Astrocyte of the spinal cord (primary cell): ENCODE measurements at regions not wholly inside any gene's neighbourhood (a gene's known extent, or its start where the extent isn't known, plus 50 kb on each side); places are given as distances from the start of the nearest gene placed in this dataset.

Source experiments
- DNase-seq: peaks from one replicate; pipeline ENCODE4 v3.0.0; 2011; ENCODE audit warnings: low read depth, low spot score
- H3K4me3 ChIP-seq: 2 replicates; pipeline ENCODE4 v1.5.1; 2011; ENCODE audit warnings: low read depth, mild to moderate bottlenecking, low read length, moderate library complexity
- in situ Hi-C: cut with HindIII; loops from 2 replicates; pipeline ENCODE4 v1.10.0; 2017; ENCODE audit warnings: low sequenced_read_pairs
- TF ChIP-seq, protein P1 (sequence below): IDR thresholded peaks from 2 replicates; pipeline ENCODE4 v1.5.1; 2012; ENCODE audit warnings: low read depth, mild to moderate bottlenecking, low read length, inconsistent platforms

- TF ChIP-seq, protein P1, sequence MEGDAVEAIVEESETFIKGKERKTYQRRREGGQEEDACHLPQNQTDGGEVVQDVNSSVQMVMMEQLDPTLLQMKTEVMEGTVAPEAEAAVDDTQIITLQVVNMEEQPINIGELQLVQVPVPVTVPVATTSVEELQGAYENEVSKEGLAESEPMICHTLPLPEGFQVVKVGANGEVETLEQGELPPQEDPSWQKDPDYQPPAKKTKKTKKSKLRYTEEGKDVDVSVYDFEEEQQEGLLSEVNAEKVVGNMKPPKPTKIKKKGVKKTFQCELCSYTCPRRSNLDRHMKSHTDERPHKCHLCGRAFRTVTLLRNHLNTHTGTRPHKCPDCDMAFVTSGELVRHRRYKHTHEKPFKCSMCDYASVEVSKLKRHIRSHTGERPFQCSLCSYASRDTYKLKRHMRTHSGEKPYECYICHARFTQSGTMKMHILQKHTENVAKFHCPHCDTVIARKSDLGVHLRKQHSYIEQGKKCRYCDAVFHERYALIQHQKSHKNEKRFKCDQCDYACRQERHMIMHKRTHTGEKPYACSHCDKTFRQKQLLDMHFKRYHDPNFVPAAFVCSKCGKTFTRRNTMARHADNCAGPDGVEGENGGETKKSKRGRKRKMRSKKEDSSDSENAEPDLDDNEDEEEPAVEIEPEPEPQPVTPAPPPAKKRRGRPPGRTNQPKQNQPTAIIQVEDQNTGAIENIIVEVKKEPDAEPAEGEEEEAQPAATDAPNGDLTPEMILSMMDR, result no peak
- in situ Hi-C loops, result no loop called here
- no peak overlapping the region for H3K4me3 ChIP-seq
- DNase-seq, result no peak
Observed at GRCh38 chrX:42606591-42606990, 171.4 kb downstream of the PPP1R2C start.

DNA sequence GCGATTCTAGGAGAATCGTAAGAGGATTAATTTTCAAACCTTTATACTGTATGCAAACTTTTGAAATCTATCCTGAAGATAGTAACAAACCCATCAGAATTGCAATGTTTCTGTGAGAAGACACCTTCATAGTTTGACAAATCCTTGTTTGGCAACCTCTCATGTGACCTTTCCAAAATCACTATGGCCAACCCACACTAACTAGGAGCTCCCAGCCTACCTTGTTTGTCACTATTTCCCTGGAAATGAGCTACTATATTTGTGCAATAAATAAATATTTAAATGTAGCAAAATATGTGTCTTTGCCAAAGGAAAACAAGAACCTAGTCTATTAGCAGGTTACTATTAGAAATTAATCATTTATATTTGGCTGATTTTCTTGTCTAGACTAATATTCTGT, 173.7 kb downstream of the PPP1R2C start:
- in situ Hi-C loops, result no loop called here
- TF ChIP-seq, protein P1, result no peak
- no peak overlapping the region for H3K4me3 ChIP-seq
- DNase-seq, result no peak

DNA sequence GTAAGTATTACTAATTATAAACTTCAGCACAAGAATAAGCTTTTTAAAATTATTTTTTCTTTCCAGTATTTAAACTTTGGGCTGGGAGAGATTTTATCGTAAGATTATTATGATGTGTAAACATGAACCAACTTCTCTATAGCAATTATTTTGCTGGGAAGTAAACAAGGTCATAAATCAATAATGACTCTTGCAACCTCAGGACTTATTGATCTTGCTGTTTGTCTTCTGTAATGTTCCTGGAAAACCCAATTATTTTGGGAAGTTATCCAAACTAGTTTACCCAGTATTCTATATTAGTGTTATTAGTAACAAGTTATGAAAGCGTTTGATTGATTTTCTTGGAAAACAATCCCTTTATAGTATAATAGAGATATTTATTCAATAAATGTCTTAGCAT, 174.9 kb downstream of the PPP1R2C start:
- TF ChIP-seq, protein P1, result no peak
- DNase-seq, result no peak
- H3K4me3 ChIP-seq, result no peak overlapping the region
- in situ Hi-C loops, result no loop called here

DNA sequence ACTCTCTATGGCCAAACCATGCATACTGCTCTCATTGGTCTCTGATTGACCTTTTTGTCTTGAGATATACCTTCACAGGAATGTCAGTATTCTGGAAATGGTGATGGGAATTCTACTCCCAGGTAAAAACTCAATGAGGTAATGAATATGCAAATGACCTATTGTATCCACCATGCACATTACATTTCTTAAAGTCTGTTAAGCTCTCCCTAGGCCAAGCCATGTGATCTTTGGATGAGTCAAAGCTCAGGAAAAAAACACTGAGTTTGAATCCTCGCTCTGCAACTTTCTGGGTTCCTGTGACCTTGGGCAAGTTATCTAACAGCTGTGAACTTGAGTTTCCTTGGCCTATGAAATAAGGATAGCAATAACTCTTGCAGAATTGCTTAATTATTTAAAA, 175.4 kb downstream of the PPP1R2C start:
- TF ChIP-seq, protein P1, result no peak
- H3K4me3 ChIP-seq, result no peak overlapping the region
- in situ Hi-C loops, result no loop called here
- DNase-seq, result no peak

- in situ Hi-C loops, result no loop called here
- TF ChIP-seq, protein P1, result no peak
- no peak for DNase-seq
- H3K4me3 ChIP-seq, result no peak overlapping the region
Observed at GRCh38 chrX:42602136-42602535, 175.8 kb downstream of the PPP1R2C start.

GRCh38 chrX:42597481-42597880, 180.5 kb downstream of the PPP1R2C start:
- TF ChIP-seq, protein P1, result no peak
- in situ Hi-C loops, result no loop called here

DNA sequence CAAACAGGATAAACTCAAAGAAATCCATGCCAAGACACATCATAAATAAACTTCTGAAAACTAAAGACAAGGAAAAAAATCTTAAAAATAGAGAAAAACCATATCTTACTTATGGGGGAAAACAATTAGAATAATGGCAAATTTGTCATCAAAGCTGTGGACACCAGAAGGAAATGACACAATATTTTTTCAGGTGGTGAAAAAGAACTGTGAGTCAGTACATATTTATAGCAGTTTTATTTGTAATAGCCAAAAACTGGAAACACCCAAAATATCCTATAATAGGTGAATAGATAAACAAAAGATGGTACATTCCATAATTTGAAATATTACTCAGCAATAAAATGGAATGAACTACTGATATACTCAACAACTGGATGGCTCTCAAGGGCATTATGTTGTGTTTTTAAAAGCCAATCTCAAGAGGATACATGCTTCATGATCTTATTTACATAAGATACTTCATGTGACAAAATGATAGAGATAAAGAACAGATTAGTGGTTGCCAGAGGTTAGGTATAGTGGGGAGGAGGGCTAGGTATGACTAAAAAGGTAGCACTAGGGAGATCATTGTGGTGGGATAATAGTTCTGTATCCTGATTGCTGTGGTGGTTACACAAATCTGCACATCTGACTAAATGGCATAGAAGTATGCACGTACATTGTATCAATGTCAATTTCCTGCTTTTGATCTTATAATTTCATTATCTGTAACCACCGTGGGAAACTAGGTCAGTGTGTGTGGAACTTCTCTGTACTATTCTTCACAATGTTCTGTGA, 191.9 kb downstream of the PPP1R2C start:
- no peak overlapping the region for H3K4me3 ChIP-seq
- TF ChIP-seq, protein P1, result no peak
- in situ Hi-C loops, result no loop called here
- no peak for DNase-seq

More at GRCh38 chrX:42597481-42597880, 180.5 kb downstream of the PPP1R2C start:
- no peak for DNase-seq
- H3K4me3 ChIP-seq, result no peak overlapping the region
